Upper lobe of right lung (tissue), 1 donor: ENCODE measurements at regions not wholly inside any gene's neighbourhood (a gene's known extent, or its start where the extent isn't known, plus 50 kb on each side); places are given as distances from the start of the nearest gene placed in this dataset.

Experiments
- ATAC-seq: fragments of 200-7000 bp; cut with Tn5 transposase; one replicate; pipeline ENCODE4 v1.9.1; 2020; ENCODE audit warnings: mild to moderate bottlenecking, moderate library complexity
- DNase-seq: peaks from one replicate; pipeline ENCODE4 v3.0.0-alpha.2; 2020
- H3K27ac ChIP-seq: fragments of 200-600 bp; one replicate; pipeline ENCODE4 v1.8.0; 2022
- H3K27me3 ChIP-seq: fragments of 200-600 bp; one replicate; pipeline ENCODE4 v1.8.0; 2022; ENCODE audit warnings: mild to moderate bottlenecking
- H3K36me3 ChIP-seq: fragments of 200-600 bp; one replicate; pipeline ENCODE4 v1.8.0; 2022
- H3K4me1 ChIP-seq: fragments of 200-600 bp; one replicate; pipeline ENCODE4 v1.8.0; 2022
- H3K4me3 ChIP-seq: fragments of 200-600 bp; one replicate; pipeline ENCODE4 v1.8.0; 2022; ENCODE audit warnings: mild to moderate bottlenecking
- H3K9me3 ChIP-seq: fragments of 200-600 bp; one replicate; pipeline ENCODE4 v1.8.0; 2022
- CTCF ChIP-seq: fragments of 200-600 bp; IDR thresholded peaks from one replicate; pipeline ENCODE4 v1.8.0; 2022; ENCODE audit warnings: antibody characterized with exemption
- intact Hi-C: fragments of 100-400 bp; cut with DNase I; formaldehyde crosslinking; loops from one replicate; pipeline ENCODE4 v1.11.0; 2022
- donor health status: DM: no; HTN: yes; CAD: no; lungs with severe emphysema.

- Histone ChIP-seq H3K4me3 (no peak overlapping the region), H3K4me1 (no peaks in the 10 kb centered on the region), H3K36me3 (no peaks in the 10 kb centered on the region), H3K27ac (no peak overlapping the region), H3K27me3 (no peaks in the 10 kb centered on the region), H3K9me3 (no peaks in the 10 kb centered on the region)
- DNase-seq (no peak), ATAC-seq (no peak)
- intact Hi-C loops = no loop called here
- TF ChIP-seq CTCF = no peak
These were observed 1511.0 kb downstream of the FSTL5 start for GRCh38 chr4:160652790-160653189.

GRCh38 chr4:160675550-160675949, 1488.2 kb downstream of the FSTL5 start:
- ATAC-seq = no peak
- no peak for DNase-seq
- H3K27ac ChIP-seq = no peak overlapping the region
- H3K4me1 ChIP-seq = no peaks in the 10 kb centered on the region
- TF ChIP-seq CTCF = no peak
- no peaks in the 10 kb centered on the region for H3K36me3 ChIP-seq
- no peaks in the 10 kb centered on the region for H3K9me3 ChIP-seq
- intact Hi-C loops = no loop called here
- no peak overlapping the region for H3K4me3 ChIP-seq
- no peaks in the 10 kb centered on the region for H3K27me3 ChIP-seq

- no peaks in the 10 kb centered on the region for H3K4me1 ChIP-seq
- H3K36me3 ChIP-seq = no peaks in the 10 kb centered on the region
- H3K4me3 ChIP-seq = no peak overlapping the region
- no peak for TF ChIP-seq CTCF
- no peak for ATAC-seq
- no peak for DNase-seq
- H3K9me3 ChIP-seq = no peaks in the 10 kb centered on the region
- H3K27ac ChIP-seq = no peak overlapping the region
- intact Hi-C loops = no loop called here
- H3K27me3 ChIP-seq = no peaks in the 10 kb centered on the region
These were observed 1478.1 kb downstream of the FSTL5 start for GRCh38 chr4:160685729-160686128.

- H3K4me3 ChIP-seq = no peak overlapping the region
- no peak overlapping the region for H3K27ac ChIP-seq
- H3K9me3 ChIP-seq = no peaks in the 10 kb centered on the region
- no peaks in the 10 kb centered on the region for H3K4me1 ChIP-seq
- ATAC-seq = no peak
- no peak for DNase-seq
- no peaks in the 10 kb centered on the region for H3K27me3 ChIP-seq
- H3K36me3 ChIP-seq = no peaks in the 10 kb centered on the region
- intact Hi-C loops = no loop called here
- TF ChIP-seq CTCF = no peak
These were observed 1462.1 kb downstream of the FSTL5 start for GRCh38 chr4:160701671-160702070.

DNA sequence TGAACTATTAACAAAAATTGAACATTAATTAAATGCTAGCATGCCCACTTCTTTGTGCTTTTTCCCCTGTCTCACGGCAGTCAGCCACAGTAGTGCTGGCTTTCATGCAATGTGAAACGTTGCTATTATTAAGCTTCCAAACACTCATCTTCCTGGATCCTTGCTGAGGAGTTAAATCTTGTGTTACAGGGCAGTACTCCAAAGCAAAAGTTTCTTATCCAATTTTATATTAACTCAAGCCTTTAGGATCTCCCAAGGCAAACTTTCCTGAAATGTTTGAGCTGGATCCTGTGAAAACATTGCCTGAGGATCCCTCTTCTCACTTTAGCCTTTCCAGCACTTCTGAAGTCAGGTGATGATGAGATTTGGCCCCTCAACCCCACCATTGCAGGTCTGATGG, 1454.8 kb downstream of the FSTL5 start:
- no peaks in the 10 kb centered on the region for H3K36me3 ChIP-seq
- no peak for TF ChIP-seq CTCF
- no peaks in the 10 kb centered on the region for H3K9me3 ChIP-seq
- H3K27ac ChIP-seq = no peak overlapping the region
- DNase-seq (no peak), ATAC-seq (no peak)
- H3K4me3 ChIP-seq = no peak overlapping the region
- H3K27me3 ChIP-seq = no peaks in the 10 kb centered on the region
- intact Hi-C loops = no loop called here
- no peaks in the 10 kb centered on the region for H3K4me1 ChIP-seq

DNA sequence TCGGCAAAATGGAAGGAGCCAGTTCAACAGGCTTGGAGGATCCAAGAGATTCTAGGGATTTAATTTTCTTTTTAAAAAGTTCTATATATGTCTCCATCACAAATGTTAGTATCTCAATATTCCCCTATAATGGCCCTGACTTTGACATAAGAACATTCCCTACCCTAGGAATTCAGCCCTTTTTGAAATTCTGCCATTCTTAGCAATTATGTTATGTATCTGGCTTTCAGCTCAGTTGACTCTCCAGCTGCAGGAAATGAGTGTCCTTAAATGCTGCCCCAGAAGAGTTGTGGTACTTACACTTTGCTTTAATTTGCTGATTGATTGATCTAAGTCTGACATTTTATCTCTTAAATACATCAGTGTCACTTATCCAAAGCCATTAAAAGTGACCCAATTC, 1454.3 kb downstream of the FSTL5 start:
- intact Hi-C loops = no loop called here
- Histone ChIP-seq H3K27ac (no peak overlapping the region), H3K4me3 (no peak overlapping the region), H3K36me3 (no peaks in the 10 kb centered on the region), H3K9me3 (no peaks in the 10 kb centered on the region), H3K4me1 (no peaks in the 10 kb centered on the region), H3K27me3 (no peaks in the 10 kb centered on the region)
- no peak for ATAC-seq
- no peak for TF ChIP-seq CTCF
- DNase-seq = no peak
